A673 (cell line): ENCODE measurements at regions not wholly inside any gene's neighbourhood (a gene's known extent, or its start where the extent isn't known, plus 50 kb on each side); places are given as distances from the start of the nearest gene placed in this dataset.

Source experiments
- BruUV-seq: library from RNA; stranded (reverse); fragments of 400-500 nt; replicated peaks from 2 replicates; lab custom pipeline; 2021; lab: Mats Ljungman, UMichigan
- CTCF ChIA-PET: fragments of 300-600 bp; sonication (Branson Sonifier 250); formaldehyde crosslinking; loops from one replicate; lab custom pipeline; 2022; ENCODE audit warnings: antibody characterized with exemption; lab: Charles Lee
- POLR2A ChIA-PET: fragments of 300-600 bp; sonication (Branson Sonifier 250); formaldehyde crosslinking; loops from one replicate; lab custom pipeline; 2022; ENCODE audit warnings: antibody characterized with exemption; ENCODE audit not compliant: low non-redundant PET; lab: Charles Lee
- DNase-seq: peaks from one replicate; pipeline ENCODE4 v3.0.0-alpha.2; 2015; ENCODE audit warnings: low spot score
- H3K27ac ChIP-seq: fragments of 200-600 bp; sonication (generic); 2 replicates; pipeline ENCODE4 v1.5.1; 2016; ENCODE audit warnings: mixed run types, low read depth, mild to moderate bottlenecking, mixed read lengths, antibody characterized with exemption, low read length; ENCODE audit not compliant: poor library complexity, severe bottlenecking
- H3K27me3 ChIP-seq: fragments of 200-600 bp; sonication (generic); replicated peaks from 2 replicates; pipeline ENCODE4 v1.6.1; 2017; ENCODE audit warnings: mixed run types, low read depth, mild to moderate bottlenecking, mixed read lengths, antibody characterized with exemption, low read length; ENCODE audit not compliant: insufficient read depth, poor library complexity
- H3K36me3 ChIP-seq: fragments of 200-600 bp; sonication (generic); 2 replicates; pipeline ENCODE4 v1.6.1; 2016; ENCODE audit warnings: mixed run types, mild to moderate bottlenecking, mixed read lengths, antibody characterized with exemption, low read length; ENCODE audit not compliant: insufficient read depth, poor library complexity, severe bottlenecking
- H3K4me1 ChIP-seq: fragments of 200-600 bp; sonication (generic); 2 replicates; pipeline ENCODE4 v1.6.1; 2017; ENCODE audit warnings: mixed run types, mild to moderate bottlenecking, mixed read lengths, antibody characterized with exemption, low read length; ENCODE audit not compliant: insufficient read depth, poor library complexity, severe bottlenecking
- H3K4me3 ChIP-seq: fragments of 200-600 bp; sonication (generic); 2 replicates; pipeline ENCODE4 v1.5.1; 2016; ENCODE audit warnings: low read depth, mixed run types, mild to moderate bottlenecking, mixed read lengths, low read length; ENCODE audit not compliant: poor library complexity, severe bottlenecking
- H3K9me3 ChIP-seq: fragments of 200-600 bp; sonication (generic); 2 replicates; pipeline ENCODE4 v1.6.1; 2016; ENCODE audit warnings: mixed run types, low read depth, mild to moderate bottlenecking, mixed read lengths, antibody characterized with exemption, low read length; ENCODE audit not compliant: poor library complexity, severe bottlenecking
- CTCF ChIP-seq: fragments of 300-800, 200-600 bp; sonication (generic); conservative IDR thresholded peaks from 2 replicates; pipeline ENCODE4 v1.5.1; 2017; ENCODE audit warnings: low read depth, mild to moderate bottlenecking, antibody characterized with exemption, low read length, moderate library complexity, mixed read lengths
- EZH2 ChIP-seq: fragments of 200-600 bp; sonication (generic); IDR thresholded peaks from 2 replicates; pipeline ENCODE4 v1.6.1; 2017; ENCODE audit warnings: borderline replicate concordance, low read depth, mild to moderate bottlenecking, mixed read lengths, antibody characterized with exemption, low read length; ENCODE audit not compliant: poor library complexity, severe bottlenecking
- intact Hi-C: fragments of 100-400 bp; cut with micrococcal nuclease; formaldehyde crosslinking; loops from one replicate; pipeline ENCODE4 v1.10.0; 2022; ENCODE audit not compliant: unreplicated experiment

GRCh38 chr11:130781931-130782330, 134.3 kb downstream of the SNX19 start:
- TF ChIP-seq CTCF: no peak
- TF ChIP-seq EZH2: no peak
- ChIA-PET CTCF (no interaction called here), POLR2A (interaction anchor here (0.7 kb wide), 1 partner anchor 102 kb away, joined by 3 read pairs; no protein-coding TSS in a partner anchor)
- Histone ChIP-seq H3K36me3 (no peaks in the 10 kb centered on the region), H3K4me1 (peaks cover 27% of the 10 kb centered on the region), H3K27ac (peak overlapping the region; percentile 83), H3K9me3 (no peaks in the 10 kb centered on the region), H3K27me3 (no peaks in the 10 kb centered on the region), H3K4me3 (no peak overlapping the region)
- intact Hi-C loops: loop anchor here (1.0 to 5.0 kb wide), 2 partner anchors 45 to 200 kb away; no protein-coding TSS in a partner anchor
- BruUV-seq: no TSS peak
- peak; percentile 79 for DNase-seq

- Histone ChIP-seq H3K36me3 (no peaks in the 10 kb centered on the region), H3K4me1 (peaks cover 27% of the 10 kb centered on the region), H3K9me3 (no peaks in the 10 kb centered on the region), H3K27me3 (no peaks in the 10 kb centered on the region), H3K4me3 (peak overlapping the region; percentile 5), H3K27ac (peak overlapping the region; percentile 83)
- intact Hi-C loops: loop anchor here (1.0 to 5.0 kb wide), 2 partner anchors 45 to 200 kb away; no protein-coding TSS in a partner anchor
- TF ChIP-seq CTCF: no peak
- TF ChIP-seq EZH2: no peak
- BruUV-seq: TSS peak; percentile 88
- CTCF ChIA-PET: no interaction called here
- peak; percentile 95 for DNase-seq
- POLR2A ChIA-PET: interaction anchor here (0.7 kb wide), 1 partner anchor 103 kb away, joined by 3 read pairs; no protein-coding TSS in a partner anchor
Observed at GRCh38 chr11:130782361-130783222, 133.7 kb downstream of the SNX19 start.

GRCh38 chr11:130783323-130783722, 133.0 kb downstream of the SNX19 start:
- peaks cover 27% of the 10 kb centered on the region for H3K4me1 ChIP-seq
- intact Hi-C loops: loop anchor here (5.0 kb wide), 1 partner anchor 201 kb away; no protein-coding TSS in a partner anchor
- DNase-seq: peak; percentile 55
- peak overlapping the region; percentile 83 for H3K27ac ChIP-seq
- no peaks in the 10 kb centered on the region for H3K9me3 ChIP-seq
- no TSS peak for BruUV-seq
- TF ChIP-seq EZH2 (no peak), CTCF (no peak)
- CTCF ChIA-PET: no interaction called here
- no peaks in the 10 kb centered on the region for H3K27me3 ChIP-seq
- POLR2A ChIA-PET: no interaction called here
- no peaks in the 10 kb centered on the region for H3K36me3 ChIP-seq
- peak overlapping the region; percentile 5 for H3K4me3 ChIP-seq
